Osteoblast (primary cell): ENCODE measurements at regions not wholly inside any gene's neighbourhood (a gene's known extent, or its start where the extent isn't known, plus 50 kb on each side); places are given as distances from the start of the nearest gene placed in this dataset.

ENCODE experiments used
- DNase-seq: peaks from one replicate; pipeline ENCODE4 v3.0.0; 2011; ENCODE audit warnings: low spot score, mixed read lengths; ENCODE audit not compliant: insufficient read length; ENCODE audit errors: missing footprints
- H2AFZ ChIP-seq: 2 replicates; pipeline ENCODE4 v1.6.0; 2011; ENCODE audit warnings: mild to moderate bottlenecking, low read length
- H3K27ac ChIP-seq: 2 replicates; pipeline ENCODE4 v1.5.1; 2011; ENCODE audit warnings: mild to moderate bottlenecking, low read depth, low read length, moderate library complexity
- H3K27me3 ChIP-seq: 2 replicates; pipeline ENCODE4 v1.6.0; 2012; ENCODE audit warnings: mild to moderate bottlenecking, control low read depth, inconsistent platforms, low read length, moderate library complexity; ENCODE audit not compliant: insufficient read depth
- H3K36me3 ChIP-seq: 2 replicates; pipeline ENCODE4 v1.5.1; 2011; ENCODE audit warnings: mild to moderate bottlenecking, low read length, control low read depth, moderate library complexity; ENCODE audit not compliant: insufficient read depth
- H3K4me1 ChIP-seq: 2 replicates; pipeline ENCODE4 v1.5.1; 2011; ENCODE audit warnings: mild to moderate bottlenecking, low read length, control low read depth, moderate library complexity; ENCODE audit not compliant: insufficient read depth
- H3K4me2 ChIP-seq: 2 replicates; pipeline ENCODE4 v1.6.0; 2011; ENCODE audit warnings: mild to moderate bottlenecking, low read length; ENCODE audit not compliant: insufficient read depth
- H3K4me3 ChIP-seq: fragments of 200-600 bp; sonication (generic); 3 replicates; pipeline ENCODE4 v1.5.1; 2012; ENCODE audit warnings: mild to moderate bottlenecking, low read length, inconsistent platforms; ENCODE audit not compliant: insufficient read depth
- H3K79me2 ChIP-seq: 2 replicates; pipeline ENCODE4 v1.6.0; 2012; ENCODE audit warnings: mild to moderate bottlenecking, low read length, control low read depth, inconsistent platforms; ENCODE audit not compliant: insufficient read depth
- H3K9me3 ChIP-seq: 2 replicates; pipeline ENCODE4 v1.5.1; 2011; ENCODE audit warnings: low read depth, low read length, control low read depth
- H4K20me1 ChIP-seq: 2 replicates; pipeline ENCODE4 v1.6.0; 2012; ENCODE audit warnings: mild to moderate bottlenecking, low read length, control low read depth; ENCODE audit not compliant: insufficient read depth
- CTCF ChIP-seq: IDR thresholded peaks from 2 replicates; pipeline ENCODE4 v1.5.1; 2011; ENCODE audit warnings: mild to moderate bottlenecking, low read depth, low read length, moderate library complexity; ENCODE audit errors: extremely low read depth

GRCh38 chr2:30396436-30397232 lies 50.4 kb upstream of the LCLAT1 start:
- peaks cover 6% of the 10 kb centered on the region for H3K27me3 ChIP-seq
- no peak for DNase-seq
- H4K20me1 ChIP-seq: no peaks in the 10 kb centered on the region
- no peaks in the 10 kb centered on the region for H3K4me1 ChIP-seq
- no peaks in the 10 kb centered on the region for H3K79me2 ChIP-seq
- no peak overlapping the region for H3K27ac ChIP-seq
- no peaks in the 10 kb centered on the region for H3K9me3 ChIP-seq
- H3K4me2 ChIP-seq: no peak overlapping the region
- no peaks in the 10 kb centered on the region for H3K36me3 ChIP-seq
- TF ChIP-seq CTCF: no peak
- H2AFZ ChIP-seq: no peak overlapping the region
- no peak overlapping the region for H3K4me3 ChIP-seq
